Activated CD8-positive, alpha-beta memory T cell treated with anti-CD3 and anti-CD28 coated beads for 1 hour (primary cell): ENCODE measurements at regions not wholly inside any gene's neighbourhood (a gene's known extent, or its start where the extent isn't known, plus 50 kb on each side); places are given as distances from the start of the nearest gene placed in this dataset.
"Not testable (repeated sequence)": the region's sequence is repeated elsewhere in the genome, so short reads cannot be mapped to it uniquely, and the experiment has no call there.

Experiments used
- DNase-seq, 2 donors: peaks; one replicate each; pipeline ENCODE4 v3.0.0-alpha.2; 2020; ENCODE audit warnings: low read depth in 1 of 2; ENCODE audit errors: extremely low read depth in 1 of 2

DNA sequence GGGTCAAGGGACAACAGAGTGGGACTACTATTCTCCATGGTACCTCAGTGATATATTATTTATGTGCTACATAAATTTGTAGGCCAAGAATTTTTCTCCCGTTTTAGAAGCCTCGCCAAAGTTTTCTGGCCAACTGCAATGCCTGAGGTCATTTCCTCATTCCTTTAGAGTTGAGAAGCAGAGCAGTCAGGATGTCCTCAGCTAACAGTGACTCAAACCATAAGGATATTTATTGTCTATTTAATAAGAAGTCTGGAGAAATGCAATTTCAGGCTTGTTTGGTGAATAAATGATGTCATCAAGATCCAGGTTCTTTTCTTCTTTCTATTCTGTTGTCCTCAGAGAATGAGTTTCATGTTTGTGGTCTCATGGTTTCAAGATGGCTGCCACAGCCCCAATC is 91.0 kb downstream of the ADCYAP1 start:
- DNase-seq, result no peak

DNA sequence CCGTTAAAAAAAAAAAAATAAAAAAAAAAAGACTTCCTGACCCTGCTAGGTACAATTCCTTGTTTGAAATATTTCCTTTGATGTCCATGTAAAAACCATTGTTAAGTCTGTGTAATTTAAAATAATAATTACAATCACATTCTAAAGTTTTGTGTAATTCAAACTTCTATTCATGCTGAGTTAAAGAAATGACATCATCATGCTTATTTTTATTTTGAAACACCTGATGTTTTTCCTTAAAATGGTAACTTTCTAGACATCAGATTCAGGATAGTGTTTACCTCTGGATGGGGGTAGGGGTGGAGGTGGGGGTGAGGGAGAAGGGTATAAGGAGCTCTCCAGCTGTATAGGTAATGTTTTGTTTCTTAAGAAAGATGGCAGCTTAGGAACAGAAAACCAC is 92.8 kb downstream of the ADCYAP1 start:
- no peak for DNase-seq

DNA sequence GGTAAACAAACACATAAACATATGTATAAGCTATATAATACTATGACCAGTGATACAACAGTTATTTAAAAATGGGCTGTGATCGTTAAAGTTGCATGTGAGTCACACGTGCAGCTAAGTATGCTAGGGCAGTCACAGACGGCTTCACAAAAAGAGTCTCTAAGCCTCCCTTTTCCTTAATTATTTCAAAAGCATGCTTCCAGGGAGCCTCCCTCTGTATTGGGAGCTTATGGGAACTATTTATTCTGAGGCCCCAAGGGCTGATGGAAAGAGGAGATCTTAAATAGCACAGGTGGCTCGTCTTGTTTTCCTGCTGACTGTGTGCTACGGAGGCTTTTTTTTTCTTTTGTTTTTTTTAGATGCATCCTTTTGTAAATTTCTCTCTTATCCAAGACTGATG is 94.3 kb downstream of the ADCYAP1 start:
- no peak for DNase-seq

DNA sequence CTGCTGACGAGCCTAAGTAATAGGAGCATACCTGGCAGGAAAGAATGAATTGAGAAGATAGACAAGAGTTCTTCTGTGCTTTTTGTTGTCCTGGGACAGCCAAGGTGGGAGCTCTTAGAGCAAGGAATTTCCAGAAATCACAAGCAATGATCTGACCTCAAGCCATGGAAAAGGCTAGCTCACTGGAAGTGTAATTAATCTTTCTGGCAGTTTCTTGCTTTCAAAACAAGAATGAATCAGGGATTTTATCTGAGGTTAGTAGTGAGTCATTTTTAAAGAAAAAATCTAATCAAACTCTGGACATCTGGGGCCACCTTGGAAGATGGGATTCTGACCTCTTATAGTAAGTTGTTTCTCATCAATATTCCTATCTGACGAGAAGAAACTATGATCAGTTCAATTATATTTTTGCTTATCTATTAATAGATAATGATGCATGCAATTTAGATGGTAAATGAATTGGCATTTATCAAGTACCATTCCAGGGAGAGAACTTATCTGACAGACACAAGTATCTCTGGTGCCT is 98.0 kb downstream of the ADCYAP1 start:
- no peak for DNase-seq

DNA sequence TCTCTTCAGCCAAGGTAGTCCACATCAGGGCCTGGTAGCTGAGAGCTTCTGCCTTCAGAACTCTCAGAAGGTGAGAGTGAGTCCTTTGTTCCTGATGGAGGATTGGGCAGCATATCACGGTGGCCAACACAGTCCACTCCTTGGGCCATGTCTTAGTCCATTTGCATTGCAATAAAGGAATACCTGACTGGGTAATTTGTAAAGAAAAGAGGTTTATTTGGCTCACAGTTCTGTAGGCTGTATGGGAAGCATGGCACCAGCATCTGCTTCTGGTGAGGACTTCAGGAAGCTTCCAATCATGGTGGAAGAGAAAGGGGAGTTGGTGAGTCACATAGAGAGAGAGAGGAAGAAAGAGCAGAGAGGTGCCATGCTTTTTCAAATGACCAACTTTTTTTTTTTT is 98.8 kb downstream of the ADCYAP1 start:
- DNase-seq, result no peak

DNA sequence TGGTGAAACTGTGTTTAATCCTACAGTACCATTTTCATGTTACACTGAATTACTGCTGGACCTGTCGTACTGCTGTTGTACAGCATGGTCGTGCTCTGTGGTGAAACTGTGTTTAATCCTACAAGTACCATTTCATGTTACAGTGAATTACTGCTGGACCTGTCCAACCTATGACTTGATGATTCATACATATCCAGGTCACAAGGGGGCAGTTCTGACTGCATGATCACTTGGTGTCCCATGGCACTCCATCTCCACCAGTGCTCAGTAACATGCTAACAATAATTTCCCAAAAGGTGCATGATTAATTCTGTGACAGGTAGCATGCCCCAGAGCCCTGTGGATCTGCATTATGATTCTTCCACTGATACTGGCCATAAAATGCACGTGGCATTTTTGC is 101.6 kb downstream of the ADCYAP1 start:
- no peak for DNase-seq

DNA sequence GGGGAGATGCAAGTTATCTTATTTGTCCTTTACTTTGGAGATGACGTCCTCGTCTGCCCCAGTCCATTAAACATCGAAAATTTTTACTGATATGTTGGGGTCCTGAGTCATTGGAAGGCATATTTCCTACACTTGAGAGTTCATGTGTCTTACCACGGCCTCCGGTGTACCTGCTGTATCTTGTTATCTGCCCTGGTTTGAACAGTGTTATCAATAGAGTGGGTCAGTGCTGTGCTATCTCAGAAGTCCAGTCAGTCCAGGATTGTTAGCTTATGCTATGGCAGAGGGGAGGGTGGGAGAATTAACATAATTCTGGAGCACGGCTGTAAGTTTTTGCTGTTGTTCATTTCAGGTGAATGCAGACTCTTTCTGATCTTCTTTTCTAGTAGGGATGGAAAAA is 102.3 kb downstream of the ADCYAP1 start:
- no peak for DNase-seq

DNA sequence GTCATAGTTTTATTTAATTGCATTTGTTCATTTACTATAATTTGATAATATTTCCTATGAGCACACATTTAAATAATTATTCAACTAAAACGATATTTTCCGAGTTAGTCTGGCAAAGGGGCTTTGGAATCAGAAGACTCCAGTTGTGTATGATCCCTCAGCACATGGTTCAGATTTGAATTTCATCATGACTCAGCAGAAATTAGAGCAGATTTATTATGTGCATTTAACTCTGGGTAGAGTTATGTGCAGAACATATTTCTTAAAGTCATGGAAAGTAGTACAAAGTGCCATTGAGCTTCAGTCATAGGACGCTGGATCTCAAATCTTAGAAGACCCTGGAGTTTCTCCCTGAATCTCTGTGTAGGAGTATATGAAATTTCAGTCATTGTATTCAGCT is 106.7 kb downstream of the ADCYAP1 start:
- DNase-seq, result no peak

DNA sequence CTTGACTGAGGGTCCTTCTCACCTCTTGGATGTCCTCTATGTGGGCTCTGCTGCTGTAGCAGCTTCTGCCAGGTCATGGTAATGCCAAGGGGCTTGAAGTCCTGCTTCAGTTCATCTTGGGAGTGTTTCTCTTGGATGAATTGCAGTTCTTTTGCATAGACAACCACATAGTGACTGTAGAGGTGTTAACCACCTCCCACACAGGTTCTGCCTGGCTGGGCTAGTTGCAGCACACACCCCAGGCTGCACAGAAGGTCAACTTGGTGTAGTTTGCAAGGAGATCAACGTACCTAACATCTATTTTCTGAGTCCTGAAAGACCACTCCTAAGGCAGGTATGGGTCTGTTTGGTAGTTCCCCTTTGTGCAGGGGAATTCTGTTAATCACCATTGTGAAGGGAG is 108.1 kb downstream of the ADCYAP1 start:
- no peak for DNase-seq

DNA sequence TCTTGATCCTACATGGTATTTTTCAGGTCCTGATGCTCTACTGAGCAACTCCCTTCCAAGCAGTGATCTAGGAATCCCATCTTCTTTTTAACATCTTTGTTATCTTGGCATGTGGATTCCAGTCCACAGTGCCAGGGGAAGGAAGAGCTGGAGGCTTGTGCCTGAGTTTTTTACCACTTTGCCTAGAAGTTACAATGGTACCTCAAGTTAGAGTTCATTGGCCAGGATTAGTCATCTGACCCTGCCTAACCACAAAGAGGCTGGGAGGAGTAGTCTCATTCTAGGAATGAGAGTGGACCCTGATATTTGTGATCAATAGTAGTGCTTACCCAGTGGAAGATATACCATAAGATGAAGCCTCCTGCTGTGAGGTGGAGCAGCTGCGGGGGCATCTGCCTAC is 109.3 kb downstream of the ADCYAP1 start:
- DNase-seq, result no peak

DNA sequence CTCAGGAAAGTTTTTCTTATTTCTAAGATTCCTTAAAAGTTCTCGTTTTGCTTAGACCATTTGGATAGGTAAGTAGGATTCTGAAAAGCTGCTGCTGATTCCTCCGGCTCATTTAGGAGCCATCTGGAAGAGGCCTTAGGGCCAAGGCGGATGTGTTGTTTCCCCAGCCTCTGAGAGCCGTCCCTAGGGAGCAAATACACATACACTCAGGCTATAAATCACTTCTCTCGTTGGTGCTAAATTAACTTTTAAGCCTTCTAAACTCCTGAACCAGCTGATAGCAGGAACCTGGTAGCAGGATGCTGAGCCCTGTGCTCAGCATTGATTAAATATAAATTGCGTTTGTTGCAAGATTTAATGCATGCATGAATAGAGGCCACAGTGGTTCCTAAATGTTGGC is 109.8 kb downstream of the ADCYAP1 start:
- DNase-seq, result no peak

DNA sequence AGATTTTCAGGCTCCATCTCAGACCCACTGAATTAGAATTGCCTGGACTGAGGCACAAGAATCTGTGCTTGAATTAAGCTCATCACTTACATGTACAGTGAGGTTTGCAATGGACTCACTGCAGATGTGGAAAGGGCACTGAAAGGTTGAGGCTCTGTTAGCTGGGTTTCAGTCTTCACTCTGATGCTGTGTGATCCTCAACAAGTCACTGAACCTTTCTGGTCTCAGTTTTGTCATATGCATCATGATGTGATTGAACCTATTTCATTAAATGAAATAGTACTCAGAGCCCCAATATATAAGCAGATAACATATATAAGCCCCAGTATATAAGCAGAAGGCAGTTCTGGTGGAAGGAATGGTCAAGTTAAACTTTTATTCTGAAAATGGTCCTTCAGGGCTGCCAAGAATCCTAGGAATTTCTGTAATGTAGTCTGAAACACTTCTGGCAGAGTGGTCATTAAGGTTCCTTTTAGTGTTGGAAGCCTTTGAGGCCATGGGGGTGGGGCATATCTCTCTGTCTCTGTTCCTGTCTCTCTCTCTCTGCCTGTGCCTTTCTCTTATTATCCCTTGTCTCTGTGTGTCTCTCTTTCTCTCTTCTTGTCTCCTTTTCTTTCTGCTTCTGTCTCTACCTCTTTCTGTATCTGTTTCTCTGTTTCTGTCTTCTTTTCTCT is 110.4 kb downstream of the ADCYAP1 start:
- no peak for DNase-seq

DNA sequence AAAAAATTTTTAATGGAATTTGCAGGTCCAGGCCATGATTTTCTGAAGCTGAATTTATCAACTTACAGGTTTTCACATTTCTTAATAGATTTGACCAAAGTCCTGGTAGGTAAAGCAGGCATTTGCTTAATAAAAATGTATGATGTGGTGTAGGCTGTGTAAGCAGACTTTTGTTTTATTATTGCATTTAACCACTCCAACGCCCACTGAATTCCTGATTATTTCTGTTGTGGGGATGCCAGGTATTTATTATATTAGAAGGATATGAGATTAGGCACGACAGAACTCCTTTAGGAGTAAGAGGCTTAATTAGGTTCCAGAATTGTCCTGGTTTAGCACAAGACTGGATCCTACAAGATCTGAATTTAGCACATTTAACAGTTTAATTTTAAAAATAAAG is 111.1 kb downstream of the ADCYAP1 start:
- no peak for DNase-seq

DNA sequence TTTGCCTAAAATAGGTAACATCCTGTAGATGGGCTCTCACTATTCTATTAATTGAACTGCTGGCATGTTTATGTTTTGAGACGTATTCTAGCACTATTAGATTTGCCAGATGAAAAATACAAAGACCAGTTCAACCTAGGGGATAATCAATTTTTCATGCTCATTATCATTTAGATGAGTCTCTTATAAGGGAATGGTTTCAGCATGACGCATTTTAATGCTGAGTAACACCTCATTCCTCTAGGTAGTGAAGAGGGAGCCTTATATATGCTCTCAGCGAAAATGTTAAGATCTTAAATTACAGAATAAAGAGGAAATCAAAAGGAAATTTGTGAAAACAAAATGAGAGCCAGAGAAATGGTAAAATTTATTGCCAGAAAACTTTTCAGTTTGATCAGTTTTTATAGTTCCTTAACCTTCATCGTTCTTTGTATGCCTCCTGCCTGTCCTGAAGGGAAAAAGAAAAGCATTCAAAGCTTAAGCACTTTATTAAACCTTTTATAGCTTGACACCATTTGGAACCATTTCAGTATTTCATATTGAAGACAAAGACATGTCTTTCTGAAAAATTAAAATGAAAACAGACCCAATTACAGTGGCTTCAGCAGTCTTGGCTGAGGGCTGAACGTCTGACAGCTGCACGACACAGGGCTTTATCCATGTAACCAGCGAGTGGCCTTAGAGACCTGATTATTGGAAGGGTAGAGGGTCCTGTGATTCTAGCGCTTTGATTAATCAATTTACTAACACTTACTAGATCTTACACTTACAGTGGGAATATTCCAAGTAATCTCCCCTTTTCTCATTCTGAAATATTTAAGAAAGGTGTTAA is 112.8 kb downstream of the ADCYAP1 start:
- DNase-seq, result no peak

DNA sequence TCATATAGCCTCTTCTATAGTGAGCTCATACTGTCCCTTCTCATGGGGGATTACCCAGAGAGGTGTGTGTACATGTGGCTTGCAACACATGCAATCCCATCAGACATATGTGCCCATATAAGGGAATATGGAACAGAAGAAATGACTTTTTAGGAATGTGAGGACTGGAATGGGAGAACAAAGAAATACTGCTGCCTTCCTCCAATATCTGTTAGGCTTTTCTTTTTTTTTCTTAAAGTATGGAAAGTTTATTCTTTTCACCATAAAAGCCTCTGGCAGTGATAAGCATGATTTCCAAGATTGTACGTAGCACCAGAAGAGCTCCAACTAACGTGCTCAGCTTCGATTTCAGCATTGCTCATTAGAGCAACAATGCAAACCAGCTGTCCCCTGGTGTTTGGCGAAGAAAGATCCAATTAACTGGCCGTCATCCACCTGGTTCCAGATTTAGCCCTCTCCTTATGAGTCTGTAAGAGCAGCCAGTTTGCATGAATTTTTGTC is 113.6 kb downstream of the ADCYAP1 start:
- DNase-seq, result no peak

DNA sequence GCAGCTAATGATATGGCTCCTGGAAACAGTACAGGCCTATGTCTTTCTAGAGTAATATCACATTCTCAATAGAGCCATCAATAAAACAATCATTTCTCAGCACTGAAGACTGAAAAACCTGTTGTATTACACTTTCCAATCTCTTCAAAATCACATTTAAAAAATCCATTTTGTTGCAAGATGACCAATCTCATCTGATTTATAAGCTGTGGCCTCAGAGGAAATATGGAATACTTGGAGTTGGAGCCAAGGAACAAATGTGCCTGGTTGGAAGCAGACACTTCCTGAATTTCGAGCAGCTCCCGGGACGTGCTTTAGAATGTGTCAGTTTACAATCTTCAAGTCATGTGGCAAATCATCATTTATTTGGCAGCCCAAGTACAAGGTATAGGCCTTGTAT is 114.5 kb downstream of the ADCYAP1 start:
- no peak for DNase-seq

DNA sequence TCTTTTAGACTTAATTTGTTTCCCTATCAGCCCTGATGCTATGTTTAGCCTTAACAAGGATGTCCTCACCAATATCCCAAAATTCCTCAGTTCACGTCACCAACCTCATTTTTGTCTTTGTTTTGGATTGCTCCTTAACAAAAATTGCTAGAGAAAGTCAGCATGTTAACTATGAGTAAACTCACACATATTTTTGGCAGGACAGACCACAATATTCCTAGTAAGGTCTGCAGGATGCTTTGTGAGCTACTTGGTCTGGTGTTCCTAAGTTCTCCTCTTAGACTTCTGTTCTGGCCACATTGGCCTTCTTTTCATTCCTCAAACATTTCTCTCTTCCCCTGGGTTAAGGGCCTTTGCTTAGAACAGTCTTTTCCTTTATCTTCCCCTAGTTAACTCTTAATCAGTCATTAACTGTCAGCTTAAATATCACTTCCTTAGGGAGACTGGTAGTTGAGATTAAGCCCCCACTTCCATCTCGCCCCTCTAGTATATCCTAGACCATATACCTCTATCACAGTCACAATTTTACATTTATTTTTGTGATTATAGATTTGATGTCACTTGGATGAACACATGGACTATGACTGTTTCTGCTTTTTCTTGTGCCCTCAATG is 116.2 kb downstream of the ADCYAP1 start:
- no peak for DNase-seq

DNA sequence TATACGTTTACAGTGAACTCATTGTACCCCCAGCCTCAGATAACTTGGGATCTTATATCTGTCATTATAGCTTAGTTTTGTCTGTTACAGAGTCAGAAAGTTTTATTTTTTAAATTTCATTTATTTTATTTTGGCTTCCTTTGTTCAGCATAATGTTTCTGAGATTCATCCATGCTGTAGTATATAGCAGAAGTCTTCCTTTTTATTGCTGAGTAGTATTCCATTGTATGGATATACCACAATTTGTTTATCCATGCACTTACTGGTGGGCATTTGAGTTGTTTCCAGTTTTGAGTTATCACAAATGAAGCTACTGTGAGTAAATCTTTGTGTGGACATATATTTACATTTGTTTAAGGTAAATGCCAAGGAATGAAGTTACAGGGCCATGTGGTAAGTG is 122.3 kb downstream of the ADCYAP1 start:
- no peak for DNase-seq

DNA sequence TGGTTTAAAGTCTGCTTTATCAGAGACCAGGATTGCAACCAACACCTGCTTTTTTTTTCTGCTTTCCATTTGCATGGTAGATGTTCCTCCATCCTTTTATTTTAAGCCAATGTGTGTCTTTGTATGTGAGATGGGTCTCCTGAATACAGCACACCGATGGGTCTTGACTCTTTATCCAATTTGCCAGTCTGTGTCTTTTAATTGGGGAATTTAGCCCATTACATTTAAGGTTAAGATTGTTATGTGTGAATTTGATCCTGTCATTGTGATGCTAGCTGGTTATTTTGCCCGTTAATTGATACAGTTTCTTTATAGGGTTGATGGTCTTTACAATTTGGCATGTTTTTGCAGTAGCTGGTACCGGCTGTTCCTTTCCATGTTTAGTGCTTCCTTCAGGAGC is 128.4 kb downstream of the ADCYAP1 start:
- not testable (repeated sequence) for DNase-seq

DNA sequence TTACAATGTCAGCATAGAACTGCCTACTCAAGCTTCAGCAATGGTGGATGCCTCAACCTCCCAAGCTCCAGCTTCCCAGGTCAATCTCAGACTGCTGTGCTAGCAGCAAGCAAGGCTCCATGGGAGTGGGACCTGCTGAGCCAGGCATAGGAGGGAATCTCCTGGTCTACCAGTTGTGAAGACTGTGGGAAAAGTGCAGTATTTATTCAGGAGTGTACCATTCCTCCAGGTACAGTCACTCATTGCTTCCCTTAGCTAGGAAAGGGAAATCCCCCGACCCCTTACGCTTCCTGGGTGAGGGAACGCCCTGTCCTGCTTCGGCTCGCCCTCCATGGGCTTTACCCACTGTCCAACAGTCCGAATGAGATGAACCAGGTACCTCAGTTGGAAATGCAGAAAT is 130.3 kb downstream of the ADCYAP1 start:
- no peak for DNase-seq

DNA sequence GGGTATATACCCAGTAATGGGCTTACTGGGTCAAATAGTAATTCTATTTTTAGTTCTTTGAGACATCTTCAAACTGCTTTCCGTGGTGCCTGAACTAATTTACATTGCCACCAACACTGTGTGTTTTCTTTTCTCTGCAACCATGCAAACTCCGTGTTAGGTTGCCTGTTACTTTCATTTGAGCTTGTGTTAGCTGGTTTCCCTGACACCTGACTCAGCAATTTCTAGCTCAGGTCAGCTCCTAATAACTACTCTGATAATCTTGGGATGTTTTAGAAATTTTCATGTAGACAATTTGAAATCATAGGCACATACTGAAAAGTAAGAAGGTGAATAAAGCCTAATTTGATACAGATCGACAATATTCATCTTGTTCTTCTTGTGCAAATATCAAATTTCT is 132.3 kb downstream of the ADCYAP1 start:
- DNase-seq, result no peak

DNA sequence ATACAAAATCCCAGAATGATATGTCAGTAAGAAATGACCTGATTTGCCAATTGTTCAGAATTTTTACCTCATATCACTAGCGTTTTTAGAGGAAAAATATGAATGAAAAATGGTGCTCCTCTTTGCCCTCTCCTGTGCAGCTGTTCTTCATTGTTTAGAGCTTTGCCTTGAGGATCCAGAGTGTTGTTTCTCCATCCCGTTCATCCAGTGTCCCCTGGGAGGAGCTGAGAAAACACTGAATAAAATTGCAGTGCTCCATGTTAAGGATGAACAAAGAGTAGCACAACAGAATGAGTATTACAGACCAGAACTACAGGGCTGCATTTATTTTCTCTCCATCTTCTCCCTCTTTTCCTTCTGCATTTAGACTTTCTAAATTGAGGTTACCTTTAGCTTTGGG is 133.1 kb downstream of the ADCYAP1 start:
- no peak for DNase-seq
